ENCODE measurements at regions not wholly inside any gene's neighbourhood (a gene's known extent, or its start where the extent isn't known, plus 50 kb on each side); places are given as distances from the start of the nearest gene placed in this dataset.

- no peaks in the 10 kb centered on the region for H3K36me3 ChIP-seq (ENCODE audit: control insufficient read depth, insufficient read depth, low read length)
- no peak for TF ChIP-seq CTCF (IDR thresholded peaks at IDR 0.05; ENCODE audit: insufficient read depth, low read length, poor library complexity, severe bottlenecking)
- no peak for DNase-seq (ENCODE audit: extremely low read depth, insufficient read length)
- H3K4me3 ChIP-seq (replicated peaks; ENCODE audit: low read depth, low read length) = no peak overlapping the region
- no peaks in the 10 kb centered on the region for H3K27me3 ChIP-seq (replicated peaks; ENCODE audit: control insufficient read depth, insufficient read depth, low read length)
Observed at GRCh38 chr12:105987685-105988035, 151.1 kb downstream of the NUAK1 start.

- Histone ChIP-seq H3K36me3 (ENCODE audit: control insufficient read depth, insufficient read depth, low read length) (no peaks in the 10 kb centered on the region), H3K4me3 (replicated peaks; ENCODE audit: low read depth, low read length) (no peak overlapping the region), H3K27me3 (replicated peaks; ENCODE audit: control insufficient read depth, insufficient read depth, low read length) (no peaks in the 10 kb centered on the region; the same call in 1 of the 2 replicates)
- no peak for TF ChIP-seq CTCF (IDR thresholded peaks at IDR 0.05; ENCODE audit: insufficient read depth, low read length, poor library complexity, severe bottlenecking)
- DNase-seq (ENCODE audit: extremely low read depth, insufficient read length) = no peak
Observed at GRCh38 chr12:105992849-105993740, 145.7 kb downstream of the NUAK1 start.

- DNase-seq (ENCODE audit: extremely low read depth, insufficient read length) = peak; percentile 3
- Histone ChIP-seq H3K27me3 (replicated peaks; ENCODE audit: control insufficient read depth, insufficient read depth, low read length) (no peaks in the 10 kb centered on the region; the same call in none of the 2 replicates), H3K4me3 (replicated peaks; ENCODE audit: low read depth, low read length) (no peak overlapping the region), H3K36me3 (ENCODE audit: control insufficient read depth, insufficient read depth, low read length) (no peaks in the 10 kb centered on the region)
- TF ChIP-seq CTCF (IDR thresholded peaks at IDR 0.05; ENCODE audit: insufficient read depth, low read length, poor library complexity, severe bottlenecking) = no peak
Observed at GRCh38 chr12:105993766-105994555, 144.8 kb downstream of the NUAK1 start.

- no peak overlapping the region for H3K4me3 ChIP-seq (replicated peaks; ENCODE audit: low read depth, low read length)
- H3K27me3 ChIP-seq (replicated peaks; ENCODE audit: control insufficient read depth, insufficient read depth, low read length) = no peaks in the 10 kb centered on the region; the same call in none of the 2 replicates
- no peak for DNase-seq (ENCODE audit: extremely low read depth, insufficient read length)
- TF ChIP-seq CTCF (IDR thresholded peaks at IDR 0.05; ENCODE audit: insufficient read depth, low read length, poor library complexity, severe bottlenecking) = no peak
- H3K36me3 ChIP-seq (ENCODE audit: control insufficient read depth, insufficient read depth, low read length) = no peaks in the 10 kb centered on the region
Observed at GRCh38 chr12:105995961-105996431, 142.8 kb downstream of the NUAK1 start.

GRCh38 chr12:105998561-105998960 lies 140.2 kb downstream of the NUAK1 start:
- no peak for TF ChIP-seq CTCF (IDR thresholded peaks at IDR 0.05; ENCODE audit: insufficient read depth, low read length, poor library complexity, severe bottlenecking)
- H3K4me3 ChIP-seq (replicated peaks; ENCODE audit: low read depth, low read length) = no peak overlapping the region
- peaks cover 2% of the 10 kb centered on the region for H3K27me3 ChIP-seq (replicated peaks; ENCODE audit: control insufficient read depth, insufficient read depth, low read length)
- DNase-seq (ENCODE audit: extremely low read depth, insufficient read length) = no peak
- H3K36me3 ChIP-seq (ENCODE audit: control insufficient read depth, insufficient read depth, low read length) = no peaks in the 10 kb centered on the region
